Mammary epithelial cell (primary cell): ENCODE measurements at regions not wholly inside any gene's neighbourhood (a gene's known extent, or its start where the extent isn't known, plus 50 kb on each side); places are given as distances from the start of the nearest gene placed in this dataset.

ENCODE experiments used
- CTCF ChIP-seq, 2 donors: IDR thresholded peaks in 1 of 2; conservative IDR thresholded peaks in 1 of 2; 2 replicates each; pipeline ENCODE4 v1.5.1; 2011 to 2012; ENCODE audit warnings: inconsistent platforms in 2 of 2, low read length in 2 of 2, mild to moderate bottlenecking in 2 of 2, control low read depth in 1 of 2, low read depth in 1 of 2; ENCODE audit not compliant: insufficient read depth in 1 of 2; ENCODE audit errors: extremely low read depth in 1 of 2
- EZH2 ChIP-seq: IDR thresholded peaks from 2 replicates; pipeline ENCODE4 v1.6.1; 2012; ENCODE audit warnings: low read length, inconsistent platforms, borderline replicate concordance

GRCh38 chr2:220117025-220117424 is 489.6 kb downstream of the SLC4A3 start:
- no peak for TF ChIP-seq CTCF (conservative IDR thresholded peaks at IDR 0.05 in 1 of 2, IDR thresholded peaks at IDR 0.05 in 1 of 2; ENCODE audit: extremely low read depth in 1 of 2, insufficient read depth in 1 of 2, low read depth in 1 of 2, low read length in 2 of 2)
- TF ChIP-seq EZH2, result no peak
